ENCODE measurements at regions not wholly inside any gene's neighbourhood (a gene's known extent, or its start where the extent isn't known, plus 50 kb on each side); places are given as distances from the start of the nearest gene placed in this dataset.

- TF ChIP-seq CTCF (conservative IDR thresholded peaks at IDR 0.05 in 1 of 2, IDR thresholded peaks at IDR 0.05 in 1 of 2; ENCODE audit: low read depth in 1 of 2, low read length in 2 of 2): no peak
- no peak for TF ChIP-seq EZH2 (IDR thresholded peaks at IDR 0.05; ENCODE audit: low read length, missing control alignments)
These were observed 101.4 kb upstream of the STEAP1B start for GRCh38 chr7:22601408-22601807.
